ENCODE measurements at regions not wholly inside any gene's neighbourhood (a gene's known extent, or its start where the extent isn't known, plus 50 kb on each side); places are given as distances from the start of the nearest gene placed in this dataset.

DNA sequence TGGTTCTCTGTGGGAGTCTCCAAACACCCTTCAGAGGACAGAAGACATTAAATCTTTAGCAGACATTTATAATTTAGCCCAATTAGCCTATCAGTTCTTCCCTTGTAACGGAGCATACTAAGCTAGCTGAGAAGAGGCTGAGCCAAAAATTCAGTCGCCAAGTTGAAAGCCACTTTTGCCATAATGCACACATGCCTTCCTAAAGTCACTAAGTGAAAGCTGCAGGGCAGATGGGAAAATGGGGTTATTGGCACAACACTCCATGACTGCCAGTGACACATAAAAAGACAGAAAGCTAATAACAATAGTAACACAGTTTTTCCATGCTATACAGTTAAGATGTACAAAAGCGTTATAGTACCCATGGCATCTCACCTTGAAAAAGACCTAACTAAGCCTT lies 176.2 kb downstream of the DIRAS2 start:
- H3K27ac ChIP-seq = no peak overlapping the region
- no peaks in the 10 kb centered on the region for H3K36me3 ChIP-seq
- TF ChIP-seq CTCF (IDR thresholded peaks at IDR 0.05) = no peak
- no peak overlapping the region for H3K4me3 ChIP-seq
- intact Hi-C loops (cut with DNase I) = no loop called here
- DNase-seq (ENCODE audit: low spot score in 2 of 2) = no peak
- H3K9me3 ChIP-seq = no peaks in the 10 kb centered on the region
- no peaks in the 10 kb centered on the region for H3K4me1 ChIP-seq
- no peaks in the 10 kb centered on the region for H3K27me3 ChIP-seq

DNA sequence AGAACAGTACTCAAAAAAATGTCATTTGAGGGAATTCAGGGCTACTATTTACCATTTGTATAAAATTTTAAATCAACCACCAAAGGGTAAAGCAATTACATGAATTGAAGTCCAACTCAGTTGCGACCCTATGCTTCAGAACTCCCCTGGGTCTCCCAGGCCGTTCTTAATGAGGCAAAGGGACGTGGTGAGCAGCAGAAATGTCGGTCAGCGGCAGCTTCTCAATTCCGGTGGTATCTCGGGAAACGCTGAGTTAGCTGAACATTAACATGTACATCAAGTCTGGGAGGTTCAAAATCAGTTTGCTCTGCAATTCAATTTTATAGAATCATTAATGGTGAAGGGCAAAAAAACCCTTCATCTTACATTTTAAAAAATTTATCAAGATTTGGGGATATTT lies 173.2 kb downstream of the DIRAS2 start:
- intact Hi-C loops (cut with DNase I) = no loop called here
- DNase-seq (ENCODE audit: low spot score in 2 of 2) = no peak
- no peaks in the 10 kb centered on the region for H3K27me3 ChIP-seq
- no peaks in the 10 kb centered on the region for H3K4me1 ChIP-seq
- no peak for TF ChIP-seq CTCF (IDR thresholded peaks at IDR 0.05)
- no peak overlapping the region for H3K27ac ChIP-seq
- no peaks in the 10 kb centered on the region for H3K9me3 ChIP-seq
- no peaks in the 10 kb centered on the region for H3K36me3 ChIP-seq
- no peak overlapping the region for H3K4me3 ChIP-seq

DNA sequence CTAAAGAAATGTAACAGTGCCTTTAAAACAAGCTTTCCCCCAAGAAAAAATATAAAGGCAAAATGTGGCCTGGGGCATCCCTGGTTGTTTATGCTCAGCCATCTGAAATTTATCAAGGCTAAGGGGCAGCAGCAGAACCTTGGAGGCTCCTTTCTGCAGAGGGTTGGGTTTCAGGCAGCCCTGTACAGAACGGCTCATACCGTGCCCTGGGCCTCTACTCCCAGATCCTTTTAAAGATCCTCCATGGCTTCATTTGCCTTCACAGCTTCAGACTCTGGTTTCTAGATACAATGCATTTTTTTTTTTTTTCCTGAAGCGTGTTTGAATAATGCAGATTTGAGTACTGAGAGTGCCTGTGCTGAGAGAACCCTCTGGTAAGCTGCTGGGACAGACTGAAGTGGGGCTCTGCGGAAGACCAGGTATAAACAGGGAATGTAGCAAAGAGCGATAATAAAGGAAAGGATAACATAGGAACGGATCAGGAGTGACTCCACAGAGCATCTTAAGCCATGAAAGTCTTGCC lies 172.7 kb downstream of the DIRAS2 start:
- intact Hi-C loops (cut with DNase I) = no loop called here
- H3K27me3 ChIP-seq = no peaks in the 10 kb centered on the region
- no peak overlapping the region for H3K27ac ChIP-seq
- H3K4me3 ChIP-seq = no peak overlapping the region
- no peak for TF ChIP-seq CTCF (IDR thresholded peaks at IDR 0.05)
- no peaks in the 10 kb centered on the region for H3K9me3 ChIP-seq
- DNase-seq (ENCODE audit: low spot score in 2 of 2) = no peak
- no peaks in the 10 kb centered on the region for H3K4me1 ChIP-seq
- no peaks in the 10 kb centered on the region for H3K36me3 ChIP-seq

DNA sequence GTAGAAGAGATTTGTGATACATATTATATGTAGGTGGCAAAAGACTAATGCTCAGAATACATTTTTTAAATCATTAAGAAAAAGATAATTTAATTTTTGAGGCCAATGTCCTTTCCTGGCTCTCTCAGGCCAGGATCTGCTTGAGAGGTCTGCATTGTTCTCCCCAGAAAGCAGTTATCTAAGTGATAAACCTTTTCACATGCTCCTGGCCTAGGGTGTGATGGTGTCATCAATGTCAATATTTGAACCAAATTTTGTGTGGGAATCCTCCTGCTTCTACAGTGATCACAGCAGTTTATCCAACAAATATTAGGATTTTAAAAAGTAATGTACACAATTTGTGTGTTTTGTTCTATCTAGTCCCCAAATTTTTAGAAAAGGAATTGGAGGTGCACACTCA lies 166.6 kb downstream of the DIRAS2 start:
- no peaks in the 10 kb centered on the region for H3K9me3 ChIP-seq
- TF ChIP-seq CTCF (IDR thresholded peaks at IDR 0.05) = no peak
- H3K4me1 ChIP-seq = no peaks in the 10 kb centered on the region
- intact Hi-C loops (cut with DNase I) = no loop called here
- DNase-seq (ENCODE audit: low spot score in 2 of 2) = no peak
- no peak overlapping the region for H3K4me3 ChIP-seq
- H3K27me3 ChIP-seq = no peaks in the 10 kb centered on the region
- H3K36me3 ChIP-seq = no peaks in the 10 kb centered on the region
- H3K27ac ChIP-seq = no peak overlapping the region

GRCh38 chr9:90477535-90477934 lies 165.1 kb downstream of the DIRAS2 start:
- intact Hi-C loops (cut with DNase I) = no loop called here
- Histone ChIP-seq H3K27ac (no peak overlapping the region), H3K36me3 (no peaks in the 10 kb centered on the region), H3K27me3 (no peaks in the 10 kb centered on the region), H3K9me3 (no peaks in the 10 kb centered on the region), H3K4me1 (no peaks in the 10 kb centered on the region), H3K4me3 (no peak overlapping the region)
- no peak for TF ChIP-seq CTCF (IDR thresholded peaks at IDR 0.05)
- no peak for DNase-seq (ENCODE audit: low spot score in 2 of 2)

DNA sequence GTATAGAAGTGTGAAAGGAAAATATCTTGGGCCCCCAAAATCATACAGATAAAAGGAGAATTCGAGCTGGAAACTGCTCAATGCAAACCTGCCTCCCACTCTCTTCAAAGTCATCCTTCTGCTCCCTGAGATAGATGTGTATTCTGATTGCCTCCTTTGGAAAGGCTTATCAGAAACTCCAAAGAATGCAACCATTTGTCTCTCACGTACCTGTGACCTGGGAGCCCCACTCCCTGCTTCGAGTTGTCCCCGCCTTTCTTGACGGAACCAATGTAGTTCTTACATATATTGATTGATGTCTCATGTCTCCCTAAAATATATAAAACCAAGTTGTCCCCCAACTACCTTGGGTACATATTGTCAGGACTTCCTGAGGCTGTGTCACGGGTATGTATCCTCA lies 163.8 kb downstream of the DIRAS2 start:
- Histone ChIP-seq H3K27ac (no peak overlapping the region), H3K27me3 (no peaks in the 10 kb centered on the region), H3K4me3 (no peak overlapping the region), H3K9me3 (no peaks in the 10 kb centered on the region), H3K36me3 (no peaks in the 10 kb centered on the region), H3K4me1 (no peaks in the 10 kb centered on the region)
- no peak for DNase-seq (ENCODE audit: low spot score in 2 of 2)
- intact Hi-C loops (cut with DNase I) = no loop called here
- TF ChIP-seq CTCF (IDR thresholded peaks at IDR 0.05) = no peak

All from ascending aorta (tissue), 2 donors.